ENCODE measurements at regions not wholly inside any gene's neighbourhood (a gene's known extent, or its start where the extent isn't known, plus 50 kb on each side); places are given as distances from the start of the nearest gene placed in this dataset.

DNA sequence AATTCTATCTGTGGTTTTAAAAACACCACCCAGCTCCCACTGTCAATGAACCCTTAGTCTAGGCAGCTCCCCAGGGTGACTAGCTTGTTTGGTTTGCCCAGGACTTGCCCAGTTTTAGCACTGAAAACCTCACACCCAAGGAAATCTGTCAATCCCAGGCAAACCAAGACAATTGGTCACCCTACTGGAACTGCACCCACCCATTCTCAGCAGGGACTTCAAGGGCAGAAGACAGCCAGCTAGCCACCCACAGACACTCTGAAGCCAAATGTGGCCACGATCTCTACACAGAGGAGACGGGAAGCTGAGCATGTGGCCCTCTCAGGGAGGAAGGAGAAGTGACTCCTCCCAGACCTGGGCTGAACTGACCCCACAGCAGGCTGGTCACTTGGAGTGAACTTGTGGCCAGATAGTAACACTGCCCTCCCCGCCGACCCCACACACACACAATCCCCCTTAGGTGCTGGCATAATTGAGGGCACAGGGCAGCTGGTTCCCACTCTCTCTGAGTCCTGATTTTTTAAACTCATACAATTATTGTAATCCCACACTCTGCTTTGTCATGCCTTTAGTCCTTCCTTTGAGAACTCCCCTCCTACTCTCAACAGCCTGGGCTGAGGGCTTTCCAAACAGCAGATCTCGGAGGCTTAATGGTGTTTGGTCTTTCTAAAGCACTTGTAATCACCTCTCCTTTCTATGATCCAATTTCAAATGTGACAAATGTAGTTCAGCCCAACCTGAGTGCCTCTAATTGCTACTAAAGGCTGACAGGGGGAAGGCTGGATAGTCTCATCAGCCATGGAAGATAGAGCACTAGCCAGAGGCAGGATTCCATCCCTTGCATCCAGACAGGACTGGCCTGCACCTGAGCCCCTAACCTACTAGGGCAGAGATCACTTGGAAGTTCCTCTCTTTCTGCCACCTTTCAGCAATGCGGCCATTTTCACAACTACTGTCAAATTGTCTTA, 74.7 kb upstream of the DRD2 start:
- Histone ChIP-seq H3K4me3 (replicated peaks in 1 of 3; ENCODE audit: insufficient read depth in 1 of 3, low read depth in 2 of 3, low read length in 3 of 3) (no peak overlapping the region), H4K20me1 (ENCODE audit: insufficient read depth, low read length) (no peaks in the 10 kb centered on the region), H3K36me3 (replicated peaks in 1 of 2; ENCODE audit: control insufficient read depth in 1 of 2, insufficient read depth in 2 of 2, low read length in 2 of 2) (no peaks in the 10 kb centered on the region), H3K4me1 (ENCODE audit: insufficient read depth, low read length) (no peaks in the 10 kb centered on the region), H3K9ac (ENCODE audit: insufficient read depth, low read depth, low read length) (no peak overlapping the region), H3K79me2 (ENCODE audit: insufficient read depth, low read length) (no peaks in the 10 kb centered on the region), H2AFZ (ENCODE audit: low read length) (no peak overlapping the region), H3K4me2 (ENCODE audit: low read depth, low read length) (no peak overlapping the region), H3K9me3 (ENCODE audit: low read length) (no peaks in the 10 kb centered on the region), H3K27me3 (ENCODE audit: control insufficient read depth in 1 of 2, insufficient read depth in 2 of 2, low read length in 2 of 2) (no peaks in the 10 kb centered on the region), H3K27ac (ENCODE audit: extremely low read length, insufficient read depth, low read length) (no peak overlapping the region)
- no TSS peak for BruUV-seq (replicated peaks)
- in situ Hi-C loops (cut with HindIII; ENCODE audit: extremely low pct_ligation_motif_present, low pct_unique_long_range_greater_than_20kb) (loop anchor here (25.0 kb wide), 1 partner anchor 187 kb away; no protein-coding TSS in a partner anchor), intact Hi-C loops (cut with micrococcal nuclease; ENCODE audit: unreplicated experiment) (no loop called here)
- CTCF ChIA-PET (ENCODE audit: low intra/inter-chr PET ratio, low total read pairs) = no interaction called here
- no peak for DNase-seq (ENCODE audit: low spot score)
- TF ChIP-seq, protein P1, sequence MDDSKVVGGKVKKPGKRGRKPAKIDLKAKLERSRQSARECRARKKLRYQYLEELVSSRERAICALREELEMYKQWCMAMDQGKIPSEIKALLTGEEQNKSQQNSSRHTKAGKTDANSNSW (CRISPR knock-in tag; IDR thresholded peaks at IDR 0.05; ENCODE audit: borderline replicate concordance) = no peak
- TF ChIP-seq ZBTB3 (CRISPR knock-in tag; IDR thresholded peaks at IDR 0.05; ENCODE audit: borderline replicate concordance, low read depth) (no peak), ZNF709 (CRISPR knock-in tag; IDR thresholded peaks at IDR 0.05) (no peak), ZNF547 (CRISPR knock-in tag; IDR thresholded peaks at IDR 0.05) (no peak), ZBTB21 (CRISPR knock-in tag; IDR thresholded peaks at IDR 0.05) (no peak)
- ATAC-seq = no peak
- POLR2A ChIA-PET = no interaction called here
- no peak for FAIRE-seq
- WGBS (ENCODE audit: low lambda C conversion rate) = 2% methylated on average over 4 of the region's 6 CpGs

- H3K79me2 ChIP-seq (ENCODE audit: insufficient read depth, low read length) = no peaks in the 10 kb centered on the region
- no peak overlapping the region for H3K9ac ChIP-seq (ENCODE audit: insufficient read depth, low read depth, low read length)
- in situ Hi-C loops (cut with HindIII; ENCODE audit: extremely low pct_ligation_motif_present, low pct_unique_long_range_greater_than_20kb) = loop anchor here (25.0 kb wide), 1 partner anchor 188 kb away; no protein-coding TSS in a partner anchor
- H3K4me3 ChIP-seq (replicated peaks in 1 of 3; ENCODE audit: insufficient read depth in 1 of 3, low read depth in 2 of 3, low read length in 3 of 3) = no peak overlapping the region
- 2% methylated on average over 3 of the region's 3 CpGs for WGBS (ENCODE audit: low lambda C conversion rate)
- DNase-seq (ENCODE audit: low spot score) (no peak), FAIRE-seq (no peak), ATAC-seq (no peak)
- no peak overlapping the region for H3K4me2 ChIP-seq (ENCODE audit: low read depth, low read length)
- POLR2A ChIA-PET = no interaction called here
- no peaks in the 10 kb centered on the region for H3K36me3 ChIP-seq (replicated peaks in 1 of 2; ENCODE audit: control insufficient read depth in 1 of 2, insufficient read depth in 2 of 2, low read length in 2 of 2)
- no peaks in the 10 kb centered on the region for H3K27me3 ChIP-seq (ENCODE audit: control insufficient read depth in 1 of 2, insufficient read depth in 2 of 2, low read length in 2 of 2)
- no peak overlapping the region for H3K27ac ChIP-seq (ENCODE audit: extremely low read length, insufficient read depth, low read length)
- intact Hi-C loops (cut with micrococcal nuclease; ENCODE audit: unreplicated experiment) = no loop called here
- no peak overlapping the region for H2AFZ ChIP-seq (ENCODE audit: low read length)
- TF ChIP-seq TBL1XR1 (IDR thresholded peaks at IDR 0.05; ENCODE audit: borderline replicate concordance, low read length, partially characterized antibody) (no peak), KAT8 (CRISPR knock-in tag; IDR thresholded peaks at IDR 0.05) (no peak), WIZ (CRISPR knock-in tag; IDR thresholded peaks at IDR 0.05) (no peak), ZNF33A (CRISPR knock-in tag; IDR thresholded peaks at IDR 0.05; ENCODE audit: borderline replicate concordance) (no peak), PHF20 (CRISPR knock-in tag; IDR thresholded peaks at IDR 0.05) (no peak), ZMYM3 (CRISPR knock-in tag; IDR thresholded peaks at IDR 0.05) (no peak), ZNF124 (CRISPR knock-in tag; IDR thresholded peaks at IDR 0.05) (no peak), REXO4 (CRISPR knock-in tag; IDR thresholded peaks at IDR 0.05; ENCODE audit: borderline replicate concordance) (no peak), LCORL (IDR thresholded peaks at IDR 0.05) (no peak), LCORL (CRISPR knock-in tag; IDR thresholded peaks at IDR 0.05) (no peak), ZFP90 (CRISPR knock-in tag; IDR thresholded peaks at IDR 0.05; ENCODE audit: borderline replicate concordance) (no peak), ZSCAN29 (CRISPR knock-in tag; conservative IDR thresholded peaks at IDR 0.05) (no peak)
- TF ChIP-seq, protein P2, sequence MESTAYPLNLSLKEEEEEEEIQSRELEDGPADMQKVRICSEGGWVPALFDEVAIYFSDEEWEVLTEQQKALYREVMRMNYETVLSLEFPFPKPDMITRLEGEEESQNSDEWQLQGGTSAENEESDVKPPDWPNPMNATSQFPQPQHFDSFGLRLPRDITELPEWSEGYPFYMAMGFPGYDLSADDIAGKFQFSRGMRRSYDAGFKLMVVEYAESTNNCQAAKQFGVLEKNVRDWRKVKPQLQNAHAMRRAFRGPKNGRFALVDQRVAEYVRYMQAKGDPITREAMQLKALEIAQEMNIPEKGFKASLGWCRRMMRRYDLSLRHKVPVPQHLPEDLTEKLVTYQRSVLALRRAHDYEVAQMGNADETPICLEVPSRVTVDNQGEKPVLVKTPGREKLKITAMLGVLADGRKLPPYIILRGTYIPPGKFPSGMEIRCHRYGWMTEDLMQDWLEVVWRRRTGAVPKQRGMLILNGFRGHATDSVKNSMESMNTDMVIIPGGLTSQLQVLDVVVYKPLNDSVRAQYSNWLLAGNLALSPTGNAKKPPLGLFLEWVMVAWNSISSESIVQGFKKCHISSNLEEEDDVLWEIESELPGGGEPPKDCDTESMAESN (CRISPR knock-in tag; conservative IDR thresholded peaks at IDR 0.05) = no peak
- H3K9me3 ChIP-seq (ENCODE audit: low read length) = no peaks in the 10 kb centered on the region
- CTCF ChIA-PET (ENCODE audit: low intra/inter-chr PET ratio, low total read pairs) = no interaction called here
- no peaks in the 10 kb centered on the region for H3K4me1 ChIP-seq (ENCODE audit: insufficient read depth, low read length)
- H4K20me1 ChIP-seq (ENCODE audit: insufficient read depth, low read length) = no peaks in the 10 kb centered on the region
- BruUV-seq (replicated peaks) = no TSS peak
Observed at GRCh38 chr11:113549061-113549460, 73.9 kb upstream of the DRD2 start.

Data from HepG2 (cell line).